ENCODE measurements at regions not wholly inside any gene's neighbourhood (a gene's known extent, or its start where the extent isn't known, plus 50 kb on each side); places are given as distances from the start of the nearest gene placed in this dataset.

DNA sequence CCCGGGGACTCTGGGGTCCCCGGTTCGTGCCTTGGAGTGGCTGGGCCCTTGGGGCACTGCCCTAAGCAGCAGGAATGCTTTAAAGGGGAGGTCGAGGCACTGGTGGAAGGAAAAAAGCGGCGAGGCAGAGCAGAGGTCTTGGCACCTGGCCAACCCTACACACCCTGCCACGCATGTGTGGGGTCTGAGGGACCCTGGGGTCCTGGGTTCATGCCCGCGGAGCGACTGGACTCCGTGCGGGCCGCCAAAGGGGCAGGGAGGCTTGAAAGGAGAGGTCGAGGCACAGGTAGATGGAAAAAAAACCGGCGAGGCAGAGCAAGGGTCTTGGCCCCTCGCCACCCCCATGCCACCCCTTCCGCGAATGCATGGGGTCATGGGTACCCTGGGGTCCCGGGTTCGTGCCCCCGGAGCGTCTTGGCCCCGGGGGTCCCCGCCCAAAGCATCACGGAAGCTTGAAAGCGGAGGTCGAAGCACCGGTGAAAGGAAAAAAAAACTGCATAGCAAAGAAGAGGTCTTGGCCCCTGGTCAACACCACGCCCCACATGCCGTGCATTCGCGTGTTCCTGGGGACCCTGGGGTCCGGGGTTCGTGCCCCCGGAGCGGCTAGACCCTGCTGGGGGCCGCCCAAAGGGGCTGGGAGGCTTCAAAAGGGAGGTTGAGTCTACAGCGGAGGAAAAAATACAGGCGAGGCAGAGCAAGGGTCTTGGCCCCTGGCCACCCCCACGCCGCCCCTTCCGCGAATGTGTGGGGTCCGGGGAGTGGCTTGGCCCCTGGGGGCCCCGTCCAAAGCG lies 312.9 kb downstream of the ALG10 start:
- Histone ChIP-seq H3K9me3 (peaks cover 0 to 42% (median 26%) of the 10 kb centered on the region in 3 donors), H3K4me3 (no peak overlapping the region), H3K36me3 (no peaks in the 10 kb centered on the region), H3K27ac (no peak overlapping the region), H3K4me1 (no peaks in the 10 kb centered on the region), H3K27me3 (peaks cover 0 to 65% of the 10 kb centered on the region in 2 donors)
- DNase-seq = no peak
- TF ChIP-seq CTCF (IDR thresholded peaks at IDR 0.05) = no peak
- intact Hi-C loops (cut with DNase I; ENCODE audit: low total_unique reads) = no loop called here

GRCh38 chr12:34335819-34336262 lies 313.5 kb downstream of the ALG10 start:
- no peak for DNase-seq
- H3K27me3 ChIP-seq = peaks cover 0 to 65% of the 10 kb centered on the region in 2 donors
- H3K4me3 ChIP-seq = no peak overlapping the region
- H3K27ac ChIP-seq = no peak overlapping the region
- TF ChIP-seq CTCF (IDR thresholded peaks at IDR 0.05) = no peak
- no peaks in the 10 kb centered on the region for H3K4me1 ChIP-seq
- H3K36me3 ChIP-seq = no peaks in the 10 kb centered on the region
- intact Hi-C loops (cut with DNase I; ENCODE audit: low total_unique reads) = no loop called here
- peaks cover 0 to 42% (median 26%) of the 10 kb centered on the region in 3 donors for H3K9me3 ChIP-seq

- H3K27me3 ChIP-seq = peaks cover 0 to 61% of the 10 kb centered on the region in 2 donors
- DNase-seq = no peak
These were observed 314.5 kb downstream of the ALG10 start for GRCh38 chr12:34336619-34337465.

GRCh38 chr12:34338751-34339150 lies 316.5 kb downstream of the ALG10 start:
- DNase-seq = no peak
- Histone ChIP-seq H3K27ac (no peak overlapping the region), H3K36me3 (no peaks in the 10 kb centered on the region), H3K4me3 (no peak overlapping the region), H3K27me3 (peaks cover 0 to 46% of the 10 kb centered on the region in 2 donors), H3K9me3 (peaks cover 0 to 65% (median 26%) of the 10 kb centered on the region in 3 donors), H3K4me1 (no peaks in the 10 kb centered on the region)
- intact Hi-C loops (cut with DNase I; ENCODE audit: low total_unique reads) = no loop called here
- no peak for TF ChIP-seq CTCF (IDR thresholded peaks at IDR 0.05)

More at GRCh38 chr12:34336619-34337465, 314.5 kb downstream of the ALG10 start:
- intact Hi-C loops (cut with DNase I; ENCODE audit: low total_unique reads) = no loop called here
- Histone ChIP-seq H3K4me3 (no peak overlapping the region), H3K36me3 (no peaks in the 10 kb centered on the region), H3K27ac (no peak overlapping the region), H3K9me3 (peaks cover 0 to 50% (median 26%) of the 10 kb centered on the region in 3 donors), H3K4me1 (no peaks in the 10 kb centered on the region)
- TF ChIP-seq CTCF (IDR thresholded peaks at IDR 0.05) = no peak

DNA sequence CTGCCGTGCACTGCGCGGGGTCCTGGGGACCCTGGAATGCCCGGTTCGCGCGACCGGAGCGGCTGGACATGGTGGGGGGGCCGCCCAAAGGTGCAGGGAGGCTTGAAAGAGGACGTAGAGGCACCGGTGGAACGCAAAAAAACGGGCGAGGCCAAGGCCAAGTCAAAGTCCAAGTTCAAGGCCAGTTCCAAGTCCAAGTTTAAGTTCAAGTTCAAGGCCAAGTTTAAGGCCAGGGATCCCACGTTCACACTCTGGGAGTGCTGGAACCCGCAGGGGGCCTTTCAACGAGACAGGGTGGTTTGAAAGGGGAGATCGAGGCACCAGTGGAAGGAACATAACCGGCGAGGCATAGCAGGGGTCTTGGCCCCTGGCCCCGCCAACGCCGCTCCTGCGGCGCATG lies 317.6 kb downstream of the ALG10 start:
- TF ChIP-seq CTCF (IDR thresholded peaks at IDR 0.05) = no peak
- H3K27ac ChIP-seq = no peak overlapping the region
- peaks cover 0 to 73% (median 26%) of the 10 kb centered on the region in 3 donors for H3K9me3 ChIP-seq
- no peaks in the 10 kb centered on the region for H3K36me3 ChIP-seq
- intact Hi-C loops (cut with DNase I; ENCODE audit: low total_unique reads) = no loop called here
- peaks cover 0 to 35% of the 10 kb centered on the region in 2 donors for H3K27me3 ChIP-seq
- no peaks in the 10 kb centered on the region for H3K4me1 ChIP-seq
- no peak for DNase-seq
- no peak overlapping the region for H3K4me3 ChIP-seq

All from tibial artery (tissue), 4 donors.